B cell (primary cell): ENCODE measurements at regions not wholly inside any gene's neighbourhood (a gene's known extent, or its start where the extent isn't known, plus 50 kb on each side); places are given as distances from the start of the nearest gene placed in this dataset.

Experiments
- ATAC-seq: fragments of 200-7000 bp; cut with Tn5 transposase; one replicate; pipeline ENCODE4 v1.10.0; 2021; ENCODE audit warnings: low read depth, mild to moderate bottlenecking, moderate number of reproducible peaks, moderate library complexity
- CTCF ChIA-PET: fragments of 350-600 bp; sonication (Branson Sonifier 250); formaldehyde crosslinking; loops from one replicate; lab custom pipeline; 2021; ENCODE audit warnings: antibody characterized with exemption, inconsistent platforms; lab: Charles Lee
- POLR2A ChIA-PET: fragments of 350-600 bp; sonication (Branson Sonifier 250); formaldehyde crosslinking; loops from one replicate; lab custom pipeline; 2021; ENCODE audit warnings: antibody characterized with exemption; lab: Charles Lee
- DNase-seq: peaks from one replicate; pipeline ENCODE4 v3.0.0; 2013
- H2AFZ ChIP-seq: 2 replicates; pipeline ENCODE4 v1.6.1; 2012; ENCODE audit warnings: mild to moderate bottlenecking, low read depth, low read length; ENCODE audit not compliant: insufficient read depth, poor library complexity, severe bottlenecking
- H3K27ac ChIP-seq, 2 donors: 1 replicate in 1 of 2; 2 replicates in 1 of 2; pipeline ENCODE4 v1.5.1; 2012 to 2013; ENCODE audit warnings: low read length in 2 of 2, mild to moderate bottlenecking in 2 of 2, moderate library complexity in 1 of 2
- H3K27me3 ChIP-seq, 4 experiments: fragments of 200-600 bp in 1 of 4; sonication (generic) in 1 of 4; replicated peaks in 1 of 4; 1 replicate in 2 of 4; 2 replicates in 2 of 4; pipeline versions ENCODE4 v1.6.1 to v1.7.0; 2013 to 2016; ENCODE audit warnings: low read length in 3 of 4, mild to moderate bottlenecking in 2 of 4, mixed read lengths in 1 of 4, moderate library complexity in 1 of 4; ENCODE audit not compliant: insufficient read depth in 4 of 4, control insufficient read depth in 3 of 4; ENCODE audit errors: control extremely low read depth in 1 of 4
- H3K36me3 ChIP-seq, 2 experiments: replicated peaks in 1 of 2; 1 replicate in 1 of 2; 2 replicates in 1 of 2; pipeline versions ENCODE4 v1.6.1 to v1.7.1; 2013; ENCODE audit warnings: low read length in 1 of 2; ENCODE audit not compliant: insufficient read depth in 2 of 2, control insufficient read depth in 1 of 2; ENCODE audit errors: control extremely low read depth in 1 of 2, extremely low read depth in 1 of 2
- H3K4me1 ChIP-seq, 2 donors: fragments of 200-600 bp in 1 of 2; sonication (generic) in 1 of 2; 1 replicate in 1 of 2; 2 replicates in 1 of 2; pipeline versions ENCODE4 v1.5.1 to v1.6.1; 2013 to 2017; ENCODE audit warnings: low read length in 2 of 2; ENCODE audit not compliant: control insufficient read depth in 2 of 2, insufficient read depth in 2 of 2
- H3K4me2 ChIP-seq: replicated peaks from 2 replicates; pipeline ENCODE3; 2012; ENCODE audit warnings: mild to moderate bottlenecking, low read depth, low read length; ENCODE audit not compliant: poor library complexity, severe bottlenecking
- H3K4me3 ChIP-seq, 5 experiments: fragments of 200-600 bp in 1 of 5; sonication (generic) in 1 of 5; 1 replicate in 3 of 5; 2 replicates in 2 of 5; pipeline versions ENCODE4 v1.5.1 to v1.7.0; 2011 to 2016; ENCODE audit warnings: low read length in 4 of 5, mild to moderate bottlenecking in 4 of 5, low read depth in 2 of 5, control low read depth in 1 of 5, moderate library complexity in 1 of 5; ENCODE audit not compliant: insufficient read depth in 1 of 5; ENCODE audit errors: control extremely low read depth in 1 of 5, extremely low read depth in 1 of 5
- H3K79me2 ChIP-seq: fragments of 200-600 bp; sonication (generic); one replicate; pipeline ENCODE4 v1.6.0; 2016; ENCODE audit warnings: low read length; ENCODE audit not compliant: control insufficient read depth, insufficient read depth
- H3K9ac ChIP-seq: fragments of 200-600 bp; sonication (generic); 2 replicates; pipeline ENCODE4 v1.6.1; 2017; ENCODE audit warnings: mild to moderate bottlenecking, low read length, moderate library complexity
- H3K9me3 ChIP-seq, 3 donors: one replicate each; pipeline versions ENCODE4 v1.6.1 to v1.7.1; 2013; ENCODE audit warnings: low read length in 2 of 3; ENCODE audit not compliant: control insufficient read depth in 2 of 3, insufficient read depth in 1 of 3; ENCODE audit errors: control extremely low read depth in 1 of 3
- H4K20me1 ChIP-seq: 2 replicates; pipeline ENCODE4 v1.6.0; 2012; ENCODE audit warnings: mild to moderate bottlenecking, low read length; ENCODE audit not compliant: insufficient read depth, control insufficient read depth, poor library complexity, severe bottlenecking
- H3K27ac Mint-ChIP-seq: one replicate; pipeline ENCODE4 v1.8.0; 2021; ENCODE audit warnings: mixed read lengths
- H3K27me3 Mint-ChIP-seq: one replicate; pipeline ENCODE4 v1.8.0; 2021; ENCODE audit warnings: mixed read lengths
- H3K4me1 Mint-ChIP-seq: one replicate; pipeline ENCODE4 v1.8.0; 2021; ENCODE audit warnings: mixed read lengths
- H3K4me3 Mint-ChIP-seq: one replicate; pipeline ENCODE4 v1.8.0; 2021; ENCODE audit warnings: mixed read lengths
- H3K9me3 Mint-ChIP-seq: one replicate; pipeline ENCODE4 v1.8.0; 2022; ENCODE audit warnings: mixed read lengths; ENCODE audit not compliant: insufficient read depth
- EZH2 ChIP-seq: IDR thresholded peaks from 2 replicates; pipeline ENCODE4 v1.6.1; 2012; ENCODE audit warnings: borderline replicate concordance, low read depth, mild to moderate bottlenecking, moderate library complexity, low read length; ENCODE audit not compliant: insufficient read depth, poor library complexity, severe bottlenecking
- WGBS: methylation state at CpG from one replicate; pipeline ENCODE4 v1.1.5; 2013; ENCODE audit warnings: missing lambda C conversion rate; ENCODE audit not compliant: insufficient coverage; 5-methylcytosine and 5-hydroxymethylcytosine counted together
- intact Hi-C: fragments of 100-400 bp; cut with micrococcal nuclease; formaldehyde crosslinking; loops from one replicate; pipeline ENCODE4 v1.10.0; 2022
- TF ChIP-seq, protein P1 (sequence below): fragments of 200-600 bp; IDR thresholded peaks from one replicate; pipeline ENCODE4 v1.8.0; 2022; ENCODE audit warnings: antibody characterized with exemption, mild to moderate bottlenecking

- Mint-ChIP-seq H3K27ac (no peak overlapping the region), H3K9me3 (no peaks in the 10 kb centered on the region), H3K4me1 (no peaks in the 10 kb centered on the region), H3K27me3 (no peaks in the 10 kb centered on the region), H3K4me3 (no peak overlapping the region)
- no peak overlapping the region for H3K27ac ChIP-seq
- intact Hi-C loops, result no loop called here
- H3K27me3 ChIP-seq, result no peaks in the 10 kb centered on the region
- H3K4me2 ChIP-seq, result no peak overlapping the region
- ATAC-seq, result no peak
- no peaks in the 10 kb centered on the region for H3K9me3 ChIP-seq
- no peaks in the 10 kb centered on the region for H3K36me3 ChIP-seq
- TF ChIP-seq EZH2, result no peak
- TF ChIP-seq, protein P1, sequence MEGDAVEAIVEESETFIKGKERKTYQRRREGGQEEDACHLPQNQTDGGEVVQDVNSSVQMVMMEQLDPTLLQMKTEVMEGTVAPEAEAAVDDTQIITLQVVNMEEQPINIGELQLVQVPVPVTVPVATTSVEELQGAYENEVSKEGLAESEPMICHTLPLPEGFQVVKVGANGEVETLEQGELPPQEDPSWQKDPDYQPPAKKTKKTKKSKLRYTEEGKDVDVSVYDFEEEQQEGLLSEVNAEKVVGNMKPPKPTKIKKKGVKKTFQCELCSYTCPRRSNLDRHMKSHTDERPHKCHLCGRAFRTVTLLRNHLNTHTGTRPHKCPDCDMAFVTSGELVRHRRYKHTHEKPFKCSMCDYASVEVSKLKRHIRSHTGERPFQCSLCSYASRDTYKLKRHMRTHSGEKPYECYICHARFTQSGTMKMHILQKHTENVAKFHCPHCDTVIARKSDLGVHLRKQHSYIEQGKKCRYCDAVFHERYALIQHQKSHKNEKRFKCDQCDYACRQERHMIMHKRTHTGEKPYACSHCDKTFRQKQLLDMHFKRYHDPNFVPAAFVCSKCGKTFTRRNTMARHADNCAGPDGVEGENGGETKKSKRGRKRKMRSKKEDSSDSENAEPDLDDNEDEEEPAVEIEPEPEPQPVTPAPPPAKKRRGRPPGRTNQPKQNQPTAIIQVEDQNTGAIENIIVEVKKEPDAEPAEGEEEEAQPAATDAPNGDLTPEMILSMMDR, result no peak
- no peaks in the 10 kb centered on the region for H3K4me1 ChIP-seq
- H3K79me2 ChIP-seq, result no peaks in the 10 kb centered on the region
- WGBS, result 65% methylated on average over 3 of the region's 5 CpGs
- no peak overlapping the region for H3K4me3 ChIP-seq
- no peak overlapping the region for H3K9ac ChIP-seq
- POLR2A ChIA-PET, result no interaction called here
- CTCF ChIA-PET, result no interaction called here
- no peak overlapping the region for H2AFZ ChIP-seq
- no peaks in the 10 kb centered on the region for H4K20me1 ChIP-seq
- DNase-seq, result no peak
Observed at GRCh38 chr15:95760508-95760907, 570.0 kb upstream of the NR2F2 start.

DNA sequence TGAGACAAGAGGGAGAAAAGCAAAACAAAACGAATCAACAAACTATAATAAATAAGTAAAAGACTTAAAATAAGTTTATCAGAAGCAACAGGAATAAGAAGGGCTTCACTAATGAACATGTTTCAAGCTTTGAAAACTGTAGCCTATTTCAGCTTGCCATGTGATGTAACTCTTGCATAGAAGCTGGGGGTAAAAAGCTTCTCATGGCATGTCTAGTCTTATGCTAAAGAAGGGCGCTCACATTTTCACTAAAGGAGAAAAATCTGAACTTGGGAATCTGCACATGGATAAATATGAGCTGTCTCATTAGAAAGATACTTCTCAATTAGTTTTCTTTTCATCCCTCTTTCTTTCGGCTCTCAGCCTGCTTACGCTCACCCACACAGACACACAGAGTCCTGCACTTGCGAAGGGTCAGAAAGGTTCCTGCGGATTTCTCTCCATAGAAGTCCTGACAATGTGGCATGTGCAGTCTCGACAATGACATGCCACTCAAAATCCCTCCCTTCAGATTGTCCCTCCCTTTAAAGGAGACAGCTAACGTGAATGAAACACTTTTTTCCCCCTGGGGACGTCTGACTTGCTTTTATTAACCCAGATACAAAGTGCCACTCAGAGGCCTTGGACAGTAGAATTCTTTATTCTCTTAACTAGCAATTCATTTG lies 568.9 kb upstream of the NR2F2 start:
- TF ChIP-seq, protein P1, result no peak
- TF ChIP-seq EZH2, result no peak
- ATAC-seq (no peak), DNase-seq (no peak)
- POLR2A ChIA-PET, result no interaction called here
- CTCF ChIA-PET, result no interaction called here
- H3K4me3 Mint-ChIP-seq, result no peak overlapping the region
- no peaks in the 10 kb centered on the region for H3K9me3 Mint-ChIP-seq
- Histone ChIP-seq H3K9ac (no peak overlapping the region), H4K20me1 (no peaks in the 10 kb centered on the region), H3K27ac (no peak overlapping the region), H3K4me1 (no peaks in the 10 kb centered on the region), H3K4me2 (no peak overlapping the region), H3K27me3 (no peaks in the 10 kb centered on the region), H2AFZ (no peak overlapping the region), H3K4me3 (no peak overlapping the region), H3K79me2 (no peaks in the 10 kb centered on the region), H3K36me3 (no peaks in the 10 kb centered on the region), H3K9me3 (no peaks in the 10 kb centered on the region)
- H3K4me1 Mint-ChIP-seq, result no peaks in the 10 kb centered on the region
- no peak overlapping the region for H3K27ac Mint-ChIP-seq
- intact Hi-C loops, result no loop called here
- WGBS, result 82% methylated on average over 6 of the region's 9 CpGs
- H3K27me3 Mint-ChIP-seq, result no peaks in the 10 kb centered on the region
